Nephron progenitor cell (in vitro differentiated cells): ENCODE measurements at regions not wholly inside any gene's neighbourhood (a gene's known extent, or its start where the extent isn't known, plus 50 kb on each side); places are given as distances from the start of the nearest gene placed in this dataset.

ENCODE experiments used
- DNase-seq: peaks from one replicate; pipeline ENCODE4 v3.0.0; 2021
- H3K27ac Mint-ChIP-seq: 2 replicates; pipeline ENCODE4 v1.8.0; 2021; ENCODE audit warnings: mild to moderate bottlenecking, moderate library complexity, mixed read lengths
- H3K27me3 Mint-ChIP-seq: 2 replicates; pipeline ENCODE4 v1.8.0; 2021; ENCODE audit warnings: mild to moderate bottlenecking, low read depth, mixed read lengths; ENCODE audit not compliant: poor library complexity
- H3K36me3 Mint-ChIP-seq: 2 replicates; pipeline ENCODE4 v1.8.0; 2021; ENCODE audit warnings: low read depth, mixed read lengths
- H3K4me1 Mint-ChIP-seq: 2 replicates; pipeline ENCODE4 v1.8.0; 2021; ENCODE audit warnings: mixed read lengths
- H3K4me3 Mint-ChIP-seq: 2 replicates; pipeline ENCODE4 v1.8.0; 2021; ENCODE audit warnings: mild to moderate bottlenecking, moderate library complexity, mixed read lengths
- H3K9me3 Mint-ChIP-seq: 2 replicates; pipeline ENCODE4 v1.8.0; 2021; ENCODE audit warnings: mild to moderate bottlenecking, moderate library complexity, mixed read lengths
- TF ChIP-seq, protein P1 (sequence below): fragments of 200-600 bp; sonication (generic); IDR thresholded peaks from 2 replicates; pipeline ENCODE4 v1.5.0; 2021; ENCODE audit warnings: antibody characterized with exemption

DNA sequence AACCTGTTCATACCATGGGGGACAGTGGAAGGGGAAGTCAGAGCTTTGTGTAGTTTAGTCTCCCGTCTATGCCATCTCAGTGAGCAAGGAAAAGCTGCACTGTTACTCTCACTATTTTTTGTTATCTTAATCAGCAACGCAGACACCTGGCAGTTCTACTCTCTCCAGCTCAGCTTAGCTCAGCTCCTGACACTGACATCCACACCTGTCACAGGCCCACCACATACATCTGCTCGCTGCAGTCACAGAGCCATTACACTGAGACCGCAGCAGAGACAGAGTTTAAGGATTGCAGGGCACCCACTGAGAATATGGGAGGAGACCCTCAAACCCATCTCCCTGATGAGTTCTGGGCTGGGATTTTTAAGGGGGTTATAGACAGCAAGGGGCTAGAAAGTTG lies 257.3 kb upstream of the AKR1E2 start:
- no peak for DNase-seq
- TF ChIP-seq, protein P1, sequence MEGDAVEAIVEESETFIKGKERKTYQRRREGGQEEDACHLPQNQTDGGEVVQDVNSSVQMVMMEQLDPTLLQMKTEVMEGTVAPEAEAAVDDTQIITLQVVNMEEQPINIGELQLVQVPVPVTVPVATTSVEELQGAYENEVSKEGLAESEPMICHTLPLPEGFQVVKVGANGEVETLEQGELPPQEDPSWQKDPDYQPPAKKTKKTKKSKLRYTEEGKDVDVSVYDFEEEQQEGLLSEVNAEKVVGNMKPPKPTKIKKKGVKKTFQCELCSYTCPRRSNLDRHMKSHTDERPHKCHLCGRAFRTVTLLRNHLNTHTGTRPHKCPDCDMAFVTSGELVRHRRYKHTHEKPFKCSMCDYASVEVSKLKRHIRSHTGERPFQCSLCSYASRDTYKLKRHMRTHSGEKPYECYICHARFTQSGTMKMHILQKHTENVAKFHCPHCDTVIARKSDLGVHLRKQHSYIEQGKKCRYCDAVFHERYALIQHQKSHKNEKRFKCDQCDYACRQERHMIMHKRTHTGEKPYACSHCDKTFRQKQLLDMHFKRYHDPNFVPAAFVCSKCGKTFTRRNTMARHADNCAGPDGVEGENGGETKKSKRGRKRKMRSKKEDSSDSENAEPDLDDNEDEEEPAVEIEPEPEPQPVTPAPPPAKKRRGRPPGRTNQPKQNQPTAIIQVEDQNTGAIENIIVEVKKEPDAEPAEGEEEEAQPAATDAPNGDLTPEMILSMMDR: no peak
- no peak overlapping the region for H3K4me3 Mint-ChIP-seq
- H3K27ac Mint-ChIP-seq: peak overlapping the region; percentile 34
- no peaks in the 10 kb centered on the region for H3K9me3 Mint-ChIP-seq
- H3K36me3 Mint-ChIP-seq: no peaks in the 10 kb centered on the region
- H3K27me3 Mint-ChIP-seq: peaks cover 7% of the 10 kb centered on the region
- peaks cover 5% of the 10 kb centered on the region for H3K4me1 Mint-ChIP-seq

DNA sequence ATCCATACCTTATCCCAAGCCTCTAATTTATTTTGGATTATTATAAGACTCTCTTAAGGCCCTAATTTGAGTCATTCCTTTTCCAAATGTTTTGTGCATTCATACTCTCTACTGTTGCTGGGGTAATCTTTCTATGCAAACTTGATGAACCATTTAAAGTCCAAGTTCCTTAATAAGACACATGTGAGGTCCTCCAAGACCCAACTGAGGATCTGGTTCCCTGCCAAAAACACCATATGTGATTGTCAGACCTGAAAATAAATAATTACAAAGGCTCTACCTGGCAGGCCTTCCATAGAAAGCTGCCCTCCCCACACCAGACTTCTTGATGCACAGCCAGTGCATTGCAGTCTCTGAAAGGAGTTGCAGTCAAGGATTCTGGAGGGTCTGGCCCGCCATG lies 257.9 kb upstream of the AKR1E2 start:
- no peak for DNase-seq
- no peak overlapping the region for H3K27ac Mint-ChIP-seq
- TF ChIP-seq, protein P1: no peak
- H3K9me3 Mint-ChIP-seq: no peaks in the 10 kb centered on the region
- H3K4me1 Mint-ChIP-seq: peaks cover 5% of the 10 kb centered on the region
- no peaks in the 10 kb centered on the region for H3K36me3 Mint-ChIP-seq
- H3K27me3 Mint-ChIP-seq: peaks cover 4% of the 10 kb centered on the region
- H3K4me3 Mint-ChIP-seq: no peak overlapping the region

DNA sequence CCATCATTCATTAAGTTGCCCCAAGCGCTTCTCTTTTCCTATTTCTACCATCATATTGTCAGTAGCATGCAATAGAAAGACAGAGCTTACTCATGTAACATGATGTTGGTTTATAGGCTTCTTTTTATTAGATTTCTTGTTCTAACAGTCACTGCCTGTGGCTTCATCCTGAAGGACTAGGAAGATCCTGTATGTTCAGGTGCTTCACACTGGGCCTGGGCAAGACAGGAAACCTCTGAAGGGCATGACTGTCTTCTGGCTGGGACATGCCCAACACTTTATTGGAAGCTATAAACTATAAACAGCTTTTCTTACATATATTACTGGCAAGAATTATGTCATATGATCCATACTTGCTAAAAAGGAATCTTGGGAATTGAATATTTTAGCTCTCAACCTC lies 258.4 kb upstream of the AKR1E2 start:
- Mint-ChIP-seq H3K36me3 (no peaks in the 10 kb centered on the region), H3K4me3 (no peak overlapping the region), H3K4me1 (peaks cover 5% of the 10 kb centered on the region), H3K27ac (no peak overlapping the region), H3K9me3 (no peaks in the 10 kb centered on the region), H3K27me3 (peaks cover 4% of the 10 kb centered on the region)
- TF ChIP-seq, protein P1: no peak
- no peak for DNase-seq

DNA sequence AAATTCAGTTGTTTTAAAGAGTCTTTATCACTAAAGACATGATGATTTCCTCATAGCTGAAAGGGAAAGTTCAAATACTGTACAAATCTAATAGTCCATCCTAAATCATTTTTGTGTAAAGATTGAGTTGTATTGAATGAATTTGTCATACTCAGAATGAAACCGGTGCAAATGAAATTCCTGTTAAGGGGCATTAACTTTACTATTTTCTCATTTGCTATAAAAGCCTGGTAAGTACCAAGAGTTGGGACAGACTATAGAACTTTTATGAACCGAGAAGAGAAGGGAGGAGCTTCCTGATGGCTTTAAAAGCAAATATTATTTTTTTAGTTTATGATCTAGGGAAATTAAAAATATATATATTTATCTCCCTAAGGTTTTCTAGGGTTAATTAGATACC lies 260.0 kb upstream of the AKR1E2 start:
- Mint-ChIP-seq H3K27me3 (peaks cover 4% of the 10 kb centered on the region), H3K27ac (no peak overlapping the region), H3K4me3 (no peak overlapping the region), H3K4me1 (peaks cover 5% of the 10 kb centered on the region), H3K9me3 (no peaks in the 10 kb centered on the region), H3K36me3 (no peaks in the 10 kb centered on the region)
- TF ChIP-seq, protein P1: no peak
- DNase-seq: no peak

DNA sequence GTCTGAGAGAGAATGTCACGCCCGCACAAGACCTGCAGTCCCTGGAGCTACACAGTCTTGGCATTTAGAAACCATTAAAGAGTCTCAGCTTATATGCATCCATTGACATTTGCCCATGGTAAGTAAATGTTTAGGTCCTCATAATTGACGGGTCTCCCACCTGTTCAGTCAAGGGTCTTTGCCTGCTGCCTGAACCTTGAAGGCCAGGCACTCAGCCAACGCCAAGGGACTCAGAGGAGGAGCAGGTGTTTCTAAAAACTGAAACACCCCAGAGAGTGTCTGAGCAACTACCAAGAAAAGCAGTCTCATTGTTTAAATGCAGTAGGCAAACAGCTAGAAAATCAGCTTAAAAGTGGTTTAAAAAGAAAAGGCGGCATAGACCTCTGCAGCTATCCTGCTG lies 264.7 kb upstream of the AKR1E2 start:
- Mint-ChIP-seq H3K4me3 (no peak overlapping the region), H3K4me1 (peaks cover 5% of the 10 kb centered on the region), H3K36me3 (no peaks in the 10 kb centered on the region), H3K9me3 (peaks cover 4% of the 10 kb centered on the region), H3K27ac (no peak overlapping the region), H3K27me3 (peaks cover 4% of the 10 kb centered on the region)
- TF ChIP-seq, protein P1: no peak
- DNase-seq: no peak

DNA sequence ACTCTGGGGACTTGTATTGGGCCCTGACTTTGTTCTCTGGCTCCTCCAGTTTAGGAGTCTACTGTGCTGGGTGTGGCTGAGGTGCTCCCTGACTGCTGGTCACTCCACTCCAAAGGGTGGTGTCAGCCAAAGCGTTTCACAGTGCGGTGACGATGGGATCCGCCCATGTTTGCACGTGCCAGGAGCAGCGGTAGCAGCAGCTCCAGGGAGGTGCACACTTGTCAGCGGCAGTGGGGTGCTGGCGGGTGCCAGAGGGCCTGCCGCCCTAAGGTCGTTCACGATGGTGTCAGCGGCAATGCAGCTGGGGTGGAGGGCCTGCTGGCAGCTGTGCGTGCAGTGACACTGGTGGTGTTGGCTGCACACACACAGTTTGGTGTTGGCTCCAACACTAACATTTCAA lies 268.5 kb upstream of the AKR1E2 start:
- Mint-ChIP-seq H3K36me3 (no peaks in the 10 kb centered on the region), H3K27ac (no peak overlapping the region), H3K4me1 (no peaks in the 10 kb centered on the region), H3K9me3 (peaks cover 4% of the 10 kb centered on the region), H3K4me3 (no peak overlapping the region), H3K27me3 (peaks cover 4% of the 10 kb centered on the region)
- TF ChIP-seq, protein P1: no peak
- DNase-seq: no peak
